ENCODE measurements at regions not wholly inside any gene's neighbourhood (a gene's known extent, or its start where the extent isn't known, plus 50 kb on each side); places are given as distances from the start of the nearest gene placed in this dataset.

GRCh38 chr22:27655582-27656185 is 145.9 kb downstream of the MN1 start:
- DNase-seq = no peak

DNA sequence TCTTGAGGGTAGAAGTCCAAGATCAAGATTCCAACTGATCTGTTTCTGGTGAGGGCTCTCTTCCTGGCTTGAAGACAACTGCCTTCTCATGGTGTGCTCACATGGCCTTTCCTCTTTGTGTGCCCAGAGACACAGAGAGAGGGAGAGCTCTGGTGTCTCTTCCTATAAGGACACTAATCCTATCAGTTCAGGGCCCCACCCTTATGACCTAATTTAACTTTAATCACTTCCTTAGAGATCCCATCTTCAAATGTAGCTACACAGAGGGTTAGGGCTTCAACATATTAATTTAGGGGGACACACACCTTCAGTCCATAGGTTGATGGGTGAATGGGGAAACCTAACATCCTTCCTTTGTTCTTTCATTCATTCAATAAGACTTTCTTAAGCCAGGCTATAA is 144.6 kb downstream of the MN1 start:
- DNase-seq = no peak

DNA sequence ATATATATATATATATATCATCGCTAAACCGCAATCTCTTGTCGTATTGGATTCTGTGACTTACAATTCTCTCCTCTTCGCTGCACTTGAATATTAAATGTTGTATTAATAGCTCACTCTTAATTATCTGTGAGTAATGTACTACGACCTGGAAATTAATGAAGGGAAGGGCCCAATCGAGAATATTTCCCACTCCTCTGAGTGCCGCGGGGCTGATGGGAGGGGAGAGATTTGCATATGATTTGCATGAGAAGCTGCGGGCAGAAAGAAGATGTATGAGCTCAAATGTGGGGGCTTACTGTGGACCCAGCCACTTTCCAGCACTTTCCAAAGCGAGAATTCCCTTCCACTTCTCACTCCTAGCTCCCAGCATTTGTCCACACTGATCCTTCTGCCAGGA is 141.2 kb downstream of the MN1 start:
- DNase-seq = no peak

GRCh38 chr22:27662359-27663301 is 138.9 kb downstream of the MN1 start:
- no peak for DNase-seq

DNA sequence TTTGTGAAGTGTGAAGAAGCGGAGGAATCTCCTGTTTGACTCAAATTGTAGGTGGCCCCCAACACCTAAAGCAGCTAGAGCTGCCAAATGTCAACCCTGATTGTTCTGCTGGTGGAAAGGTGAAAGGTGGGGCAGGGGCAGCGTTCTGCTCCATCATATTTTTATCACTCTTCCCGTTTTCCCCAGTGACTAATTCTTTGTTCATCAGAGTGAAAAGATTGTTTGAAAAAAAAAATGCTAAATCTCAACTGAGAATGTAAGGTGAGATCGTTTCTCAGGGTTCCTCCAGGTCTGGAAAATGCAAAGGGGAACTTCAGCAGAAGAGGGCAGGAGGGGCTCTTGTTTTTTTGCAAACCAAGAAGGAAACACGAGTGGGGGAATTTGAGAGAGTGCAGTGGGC is 137.7 kb downstream of the MN1 start:
- DNase-seq = no peak

DNA sequence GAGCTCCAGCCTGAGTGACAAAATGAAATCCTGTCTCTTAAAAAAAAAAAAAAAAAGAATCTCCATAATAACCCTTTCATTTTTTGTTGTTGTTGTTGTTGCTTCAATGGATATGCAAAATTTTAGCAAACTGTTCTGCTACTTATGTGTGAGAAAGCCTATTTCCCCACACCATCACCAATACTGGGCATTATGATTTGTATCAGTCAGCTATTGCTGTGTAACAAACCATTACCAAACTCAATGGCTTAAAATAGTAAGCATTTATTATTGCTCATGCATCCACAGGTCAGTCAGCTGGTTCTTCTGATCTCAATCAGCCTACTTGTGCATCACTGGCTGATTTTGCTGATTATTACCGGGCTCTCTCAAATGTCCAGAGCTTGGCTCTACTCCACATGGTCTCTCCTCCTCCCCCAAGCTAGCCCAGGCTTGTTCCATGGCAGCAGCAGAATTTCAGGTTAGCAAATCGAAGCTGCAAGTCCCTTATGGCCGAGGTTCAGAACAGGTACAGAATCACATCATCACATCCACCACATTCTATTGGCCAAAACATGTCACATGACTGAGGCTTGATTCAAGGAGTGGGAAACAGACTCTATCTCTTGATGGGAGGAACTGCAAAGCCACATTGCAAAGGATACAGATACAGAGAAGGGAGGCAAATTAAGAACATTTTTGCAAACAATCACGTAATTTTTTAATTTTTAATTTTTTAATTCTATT is 135.1 kb downstream of the MN1 start:
- no peak for DNase-seq

DNA sequence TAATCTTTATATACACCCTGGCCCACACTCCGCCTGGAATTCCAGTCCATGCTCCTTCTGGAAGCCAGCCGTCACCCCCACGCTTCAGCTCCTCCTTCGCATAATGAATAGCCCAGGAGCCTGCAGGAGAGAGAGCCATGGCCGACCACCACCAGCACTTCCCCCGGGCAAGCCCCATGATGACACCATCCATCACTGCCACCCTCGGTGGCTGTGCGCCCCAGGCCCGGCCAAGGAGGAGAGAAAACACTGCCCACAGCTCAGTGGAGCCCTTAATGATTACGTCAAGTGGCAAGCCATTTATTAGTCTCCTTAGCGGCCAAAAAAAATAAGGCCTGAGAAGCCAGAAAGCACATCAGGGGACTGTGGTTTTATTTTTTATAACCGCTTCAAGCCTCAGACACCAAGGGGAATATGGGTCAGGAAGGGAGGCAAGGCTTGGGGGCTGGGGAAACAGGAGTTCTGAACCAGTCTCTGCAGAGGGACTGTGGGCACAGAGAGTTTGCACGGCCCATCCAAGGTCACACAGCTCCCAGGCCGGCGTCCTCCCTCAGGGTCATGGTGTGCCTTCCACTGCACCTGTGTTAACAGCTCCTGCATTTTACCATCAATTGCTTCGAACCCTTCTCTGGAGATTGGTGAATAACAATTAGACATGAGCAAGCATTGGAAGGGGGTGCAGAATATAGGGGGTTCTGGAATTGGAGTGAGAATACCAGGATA is 134.3 kb downstream of the MN1 start:
- DNase-seq = no peak

DNA sequence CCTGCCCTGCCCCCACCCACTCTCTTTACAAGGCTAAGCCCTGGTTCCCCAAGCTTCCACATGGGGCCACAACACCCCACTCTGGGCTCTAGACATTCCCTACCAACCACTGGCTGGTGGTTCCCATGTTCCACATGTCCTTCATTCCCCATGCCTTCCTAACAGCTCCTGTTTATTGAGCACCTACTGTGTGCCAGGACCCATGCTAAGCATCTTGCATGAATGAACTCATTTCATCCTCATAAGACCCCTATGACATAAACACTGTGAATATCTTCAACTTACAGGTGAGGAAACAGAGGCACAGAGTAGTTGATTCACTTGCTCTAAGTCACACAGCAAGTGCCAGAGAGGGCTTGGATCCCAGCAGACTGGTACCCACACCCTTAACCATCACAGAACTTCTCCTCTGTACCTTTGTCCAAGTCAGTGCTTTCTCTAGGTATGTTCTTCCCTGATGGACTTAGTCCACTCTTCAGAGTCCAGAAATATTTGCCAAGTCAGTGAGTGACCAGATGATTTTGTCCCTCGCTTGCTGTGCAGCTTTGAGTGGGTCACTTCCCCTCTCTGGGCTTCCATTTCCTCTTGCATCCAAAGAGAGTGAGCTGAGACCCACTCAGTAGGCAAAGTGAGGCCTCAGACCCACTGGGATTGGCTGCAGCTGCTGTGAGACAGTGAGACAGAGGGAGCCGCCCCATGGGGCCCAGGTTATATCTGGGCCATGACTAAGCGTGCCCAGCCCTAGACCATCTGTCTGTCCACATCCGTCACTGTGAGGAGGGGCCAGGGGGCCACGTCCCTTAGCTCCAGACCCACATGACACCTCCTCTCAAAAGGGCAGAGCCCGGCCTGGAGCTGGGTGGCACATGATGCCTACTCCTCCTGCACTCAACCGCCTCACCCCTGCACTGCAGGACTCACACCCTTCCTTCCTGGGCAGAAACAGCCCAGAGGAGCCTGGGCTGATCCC is 132.4 kb downstream of the MN1 start:
- no peak for DNase-seq

GRCh38 chr22:27669798-27670599 is 131.6 kb downstream of the MN1 start:
- no peak for DNase-seq

DNA sequence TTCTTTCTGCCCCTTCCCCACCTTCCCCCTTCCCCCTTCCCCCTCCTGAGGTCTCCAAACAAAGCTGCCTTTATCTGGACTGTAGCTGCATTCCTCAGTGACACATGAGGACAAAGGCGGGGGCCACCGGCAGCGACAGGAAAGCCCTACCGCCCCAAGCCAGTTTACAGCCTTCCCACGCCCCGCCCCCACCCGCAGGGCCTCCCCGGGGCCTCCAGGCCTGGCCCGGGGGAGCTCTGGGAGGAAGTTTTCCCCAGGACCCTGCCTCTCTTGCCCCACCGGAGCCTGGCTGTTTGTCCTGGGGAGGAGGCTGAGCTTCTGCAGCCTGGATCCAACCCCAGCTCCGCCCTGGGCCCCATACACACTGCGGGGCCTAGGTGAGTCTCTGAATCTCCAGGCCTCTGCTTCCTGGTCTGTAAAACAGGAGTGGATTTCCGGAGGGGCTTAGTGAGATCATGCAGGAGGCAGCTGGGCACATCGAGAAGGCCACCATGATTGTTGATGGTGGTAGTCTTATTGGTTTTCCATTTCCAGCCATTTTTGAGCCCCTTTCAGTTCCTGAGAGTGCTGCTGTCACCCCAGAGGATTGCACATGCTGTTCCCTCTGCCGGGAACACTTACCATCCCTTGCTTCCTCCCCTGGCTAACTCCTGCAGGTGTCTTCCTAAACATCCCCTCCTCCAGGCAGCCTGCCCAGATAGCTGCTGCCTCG is 130.7 kb downstream of the MN1 start:
- DNase-seq = no peak

GRCh38 chr22:27671413-27671935 is 130.1 kb downstream of the MN1 start:
- DNase-seq = no peak

DNA sequence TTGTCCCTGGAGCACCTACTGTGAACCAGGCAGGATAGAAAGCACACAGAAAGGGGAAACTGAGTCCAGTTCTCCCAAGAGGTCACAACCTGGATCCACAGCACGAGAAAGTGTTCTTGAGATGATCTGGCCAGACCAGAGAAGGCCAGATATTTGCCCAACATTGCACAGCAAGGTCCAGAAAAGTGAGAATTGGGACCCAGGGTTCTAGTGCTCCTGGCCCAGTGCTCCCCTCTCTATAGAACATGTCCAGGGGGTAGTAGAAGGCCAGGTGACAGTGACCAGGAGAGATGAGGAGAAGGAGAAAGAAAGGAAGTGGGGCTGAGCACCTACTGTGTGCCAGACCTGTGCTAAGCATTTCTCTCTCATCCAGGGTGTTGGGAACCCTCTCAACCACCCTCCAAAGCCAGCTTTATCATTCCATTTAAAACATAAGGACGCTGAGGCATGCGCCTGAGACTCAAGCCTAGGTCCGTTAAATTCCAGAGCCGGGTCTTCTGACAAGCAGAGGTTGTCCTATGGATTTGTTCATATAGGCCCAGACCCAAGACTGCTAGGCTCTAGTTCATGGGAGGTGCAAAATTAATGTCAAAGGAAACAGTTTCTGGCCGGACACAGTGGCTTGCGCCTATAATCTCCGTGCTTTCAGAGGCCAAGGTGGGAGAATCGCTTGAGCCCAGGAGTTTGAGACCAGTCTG is 128.7 kb downstream of the MN1 start:
- DNase-seq = no peak

GRCh38 chr22:27673839-27674238 is 127.7 kb downstream of the MN1 start:
- no peak for DNase-seq

- no peak for DNase-seq
Measured at GRCh38 chr22:27674261-27674923, 127.2 kb downstream of the MN1 start.

- DNase-seq = no peak
Measured at GRCh38 chr22:27676545-27677213, 124.9 kb downstream of the MN1 start.

DNA sequence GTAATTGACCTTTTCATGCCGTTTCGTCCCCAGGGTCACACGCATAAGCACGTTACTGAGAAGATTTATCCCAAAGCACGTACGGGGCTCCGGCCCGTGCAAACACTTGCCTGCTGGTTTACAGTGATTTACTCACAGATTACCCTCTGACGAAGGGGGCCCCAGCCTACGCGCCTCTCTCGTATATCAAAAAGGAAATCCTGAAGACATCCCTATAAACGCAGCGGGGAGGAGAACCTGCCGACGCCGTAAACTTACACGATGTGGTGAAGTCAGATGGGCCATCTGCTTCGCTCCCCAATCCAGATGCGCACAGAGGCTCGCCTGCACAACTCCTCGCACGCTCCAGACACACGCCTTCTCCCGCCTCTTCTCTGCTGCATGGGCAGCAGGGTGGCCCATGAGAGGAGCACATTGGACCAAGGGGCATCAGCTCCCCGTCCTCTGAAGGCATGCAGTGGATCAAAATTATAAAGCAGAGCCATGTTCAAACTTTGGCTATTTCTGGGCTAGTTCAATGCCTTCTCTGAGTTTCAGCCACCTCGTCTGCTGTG is 123.6 kb downstream of the MN1 start:
- no peak for DNase-seq

GRCh38 chr22:27679176-27679575 is 122.4 kb downstream of the MN1 start:
- no peak for DNase-seq
